Activated CD4-positive, alpha-beta T cell treated with anti-CD3 and anti-CD28 coated beads, Interleukin-2, amount 10 ng/mL, durations not matched to agents 24 days and 14 days (primary cell): ENCODE measurements at regions not wholly inside any gene's neighbourhood (a gene's known extent, or its start where the extent isn't known, plus 50 kb on each side); places are given as distances from the start of the nearest gene placed in this dataset.

Experiments
- DNase-seq: peaks from one replicate; pipeline ENCODE4 v3.0.0; 2022
- H3K27ac Mint-ChIP-seq: one replicate; pipeline ENCODE4 v1.8.0; 2022; ENCODE audit warnings: mild to moderate bottlenecking, mixed read lengths
- H3K27me3 Mint-ChIP-seq: one replicate; pipeline ENCODE4 v1.8.0; 2022; ENCODE audit warnings: mixed read lengths
- H3K36me3 Mint-ChIP-seq: one replicate; pipeline ENCODE4 v1.8.0; 2022; ENCODE audit warnings: low read depth, mild to moderate bottlenecking, mixed read lengths
- H3K4me1 Mint-ChIP-seq: one replicate; pipeline ENCODE4 v1.8.0; 2021; ENCODE audit warnings: mixed read lengths
- H3K4me3 Mint-ChIP-seq: one replicate; pipeline ENCODE4 v1.8.0; 2022; ENCODE audit warnings: mild to moderate bottlenecking, moderate library complexity, mixed read lengths
- H3K9me3 Mint-ChIP-seq: one replicate; pipeline ENCODE4 v1.8.0; 2021; ENCODE audit warnings: mixed read lengths
- intact Hi-C: fragments of 100-400 bp; cut with micrococcal nuclease; formaldehyde crosslinking; loops from one replicate; pipeline ENCODE4 v1.15.1; 2023

DNA sequence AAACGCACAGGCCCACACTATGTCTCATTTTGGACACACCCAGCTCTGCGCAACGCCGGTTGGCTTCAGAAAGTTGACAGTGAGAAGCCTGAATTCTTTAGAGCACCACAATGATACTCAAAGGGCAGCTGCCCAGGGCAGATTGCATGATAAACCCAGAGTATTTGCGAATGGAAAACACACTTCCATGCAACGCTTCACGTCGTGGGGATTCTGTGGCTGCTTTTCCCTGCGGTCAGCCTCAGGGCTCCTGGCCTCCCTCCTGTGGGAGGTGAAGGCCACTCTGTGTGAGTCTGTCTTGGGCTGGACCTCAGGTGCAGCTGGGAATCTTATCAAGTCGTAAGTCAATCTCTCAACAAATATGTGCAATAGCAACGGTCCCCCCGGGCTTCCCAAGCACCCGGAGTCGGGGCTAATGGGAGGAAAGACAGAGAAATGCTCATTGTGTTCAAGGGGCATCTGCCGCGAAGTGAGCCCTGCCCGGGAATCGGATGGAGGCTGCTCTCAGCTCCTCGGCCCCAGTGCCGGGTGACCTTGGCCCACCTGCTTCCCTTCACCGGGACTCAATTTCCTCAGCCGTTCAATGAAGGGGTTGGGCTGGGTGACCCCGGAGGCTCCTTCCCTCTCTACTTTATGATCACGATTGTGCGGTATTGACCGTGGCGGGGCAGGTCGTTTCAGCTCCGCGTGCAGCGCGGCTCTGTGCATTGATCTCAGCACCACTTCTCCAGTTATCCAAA, 623.6 kb downstream of the BRD1 start:
- Mint-ChIP-seq H3K36me3 (no peaks in the 10 kb centered on the region), H3K4me3 (no peak overlapping the region), H3K9me3 (no peaks in the 10 kb centered on the region), H3K4me1 (no peaks in the 10 kb centered on the region), H3K27me3 (no peaks in the 10 kb centered on the region), H3K27ac (no peak overlapping the region)
- no peak for DNase-seq
- intact Hi-C loops = no loop called here

DNA sequence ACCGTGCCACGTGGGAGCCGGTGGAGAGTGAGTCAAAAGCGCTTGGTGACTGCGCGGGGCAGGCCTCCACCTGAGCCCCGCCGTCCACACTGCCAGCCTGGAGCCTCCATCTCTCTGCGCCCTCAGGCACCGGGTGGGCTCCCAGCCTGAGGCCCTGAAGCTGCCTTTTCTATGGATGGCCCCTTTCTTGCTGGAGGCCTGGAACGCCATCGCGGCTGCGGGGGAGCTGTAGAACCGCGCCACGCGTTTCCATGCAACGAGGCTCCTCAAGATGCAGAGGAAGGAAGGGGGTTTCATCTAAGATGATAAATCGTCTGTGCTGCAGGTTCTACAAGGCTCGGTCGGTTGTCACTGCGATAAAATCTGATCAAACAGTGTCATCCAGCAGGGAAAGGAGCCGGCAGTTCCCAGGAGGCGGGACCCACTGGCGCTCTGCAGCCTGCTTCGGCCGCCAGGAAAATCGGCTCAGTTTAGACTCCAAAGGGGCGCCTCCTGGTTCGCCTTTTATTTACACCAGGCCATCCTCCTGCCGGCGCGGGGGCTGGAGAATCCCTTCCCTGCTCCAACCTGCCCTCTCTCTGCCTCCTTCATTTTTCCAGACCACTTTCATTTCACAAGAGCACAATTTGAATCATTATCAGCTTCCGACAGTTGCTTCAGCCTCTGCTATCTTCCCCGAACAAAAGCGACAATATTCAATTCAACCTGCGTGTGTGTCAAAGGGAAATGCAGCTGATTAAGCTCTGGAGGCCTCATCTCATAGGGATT, 624.4 kb downstream of the BRD1 start:
- H3K27ac Mint-ChIP-seq = no peak overlapping the region
- no peaks in the 10 kb centered on the region for H3K9me3 Mint-ChIP-seq
- no peaks in the 10 kb centered on the region for H3K4me1 Mint-ChIP-seq
- H3K4me3 Mint-ChIP-seq = no peak overlapping the region
- H3K36me3 Mint-ChIP-seq = no peaks in the 10 kb centered on the region
- H3K27me3 Mint-ChIP-seq = no peaks in the 10 kb centered on the region
- intact Hi-C loops = no loop called here
- DNase-seq = no peak

DNA sequence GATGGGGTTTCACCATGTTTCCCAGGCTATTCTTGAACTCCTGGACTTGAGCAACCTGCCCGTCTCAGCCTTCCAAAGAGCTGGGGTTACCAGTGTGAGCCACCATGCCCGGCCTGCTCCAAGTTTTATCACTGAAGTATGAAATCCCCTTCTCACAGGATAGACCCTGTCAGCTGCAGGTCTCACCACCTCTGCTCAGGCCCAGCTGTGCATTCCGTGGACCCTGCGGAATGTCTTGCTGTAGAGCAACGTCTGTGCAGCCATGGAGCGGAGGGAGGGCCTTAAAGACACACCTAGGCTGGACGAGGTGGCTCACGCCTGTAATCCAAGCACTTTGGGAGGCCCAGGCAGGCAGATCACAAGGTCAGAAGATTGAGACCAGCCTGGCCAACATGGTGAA, 625.4 kb downstream of the BRD1 start:
- Mint-ChIP-seq H3K27ac (no peak overlapping the region), H3K27me3 (no peaks in the 10 kb centered on the region), H3K9me3 (no peaks in the 10 kb centered on the region), H3K4me1 (no peaks in the 10 kb centered on the region), H3K4me3 (no peak overlapping the region), H3K36me3 (no peaks in the 10 kb centered on the region)
- no peak for DNase-seq
- intact Hi-C loops = no loop called here

DNA sequence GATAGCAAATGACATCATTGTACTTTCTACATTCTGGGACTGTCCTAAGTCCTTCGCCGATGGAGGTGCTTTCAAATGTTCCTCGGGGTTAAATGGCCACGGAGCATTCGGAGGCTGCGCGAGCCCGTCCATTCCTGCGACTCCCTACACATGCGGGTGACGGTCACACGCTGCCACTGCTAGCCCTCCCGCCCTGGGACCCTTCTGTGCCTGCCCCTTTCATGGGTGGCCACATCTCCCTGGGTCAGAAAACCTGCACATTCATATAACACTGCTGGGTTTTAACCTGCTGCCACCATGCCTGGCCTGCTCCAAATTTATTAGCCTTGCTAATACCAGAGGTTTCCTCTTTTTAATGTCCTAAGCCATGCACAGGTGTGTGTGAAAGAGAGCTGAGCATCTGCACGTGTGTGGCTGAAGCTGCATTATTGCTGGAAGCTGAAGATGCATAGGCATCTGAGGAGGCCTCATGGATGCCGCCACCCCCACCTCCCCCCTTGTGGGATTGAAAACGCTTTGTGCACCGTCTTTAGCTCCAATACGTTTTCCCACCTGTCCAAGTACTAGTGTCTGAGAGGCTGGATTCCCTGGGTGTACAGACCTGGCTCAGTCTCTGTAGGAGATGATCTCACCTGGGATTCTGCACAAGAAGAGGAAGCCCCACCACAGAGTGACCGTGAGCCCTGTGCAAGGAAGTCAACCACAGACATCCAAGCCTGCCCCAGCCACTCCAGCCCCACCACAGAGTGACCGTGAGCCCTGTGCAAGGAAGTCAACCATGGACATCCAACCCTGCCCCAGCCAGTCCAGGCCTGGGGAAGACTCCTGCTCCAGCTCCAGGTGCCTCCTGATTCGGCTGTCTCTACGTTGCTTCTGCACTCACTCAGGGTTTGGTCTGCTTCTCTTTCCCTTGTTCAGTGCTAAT, 626.4 kb downstream of the BRD1 start:
- no peak for DNase-seq
- H3K27me3 Mint-ChIP-seq = no peaks in the 10 kb centered on the region
- H3K36me3 Mint-ChIP-seq = no peaks in the 10 kb centered on the region
- intact Hi-C loops = no loop called here
- no peak overlapping the region for H3K27ac Mint-ChIP-seq
- H3K9me3 Mint-ChIP-seq = no peaks in the 10 kb centered on the region
- no peaks in the 10 kb centered on the region for H3K4me1 Mint-ChIP-seq
- H3K4me3 Mint-ChIP-seq = no peak overlapping the region

DNA sequence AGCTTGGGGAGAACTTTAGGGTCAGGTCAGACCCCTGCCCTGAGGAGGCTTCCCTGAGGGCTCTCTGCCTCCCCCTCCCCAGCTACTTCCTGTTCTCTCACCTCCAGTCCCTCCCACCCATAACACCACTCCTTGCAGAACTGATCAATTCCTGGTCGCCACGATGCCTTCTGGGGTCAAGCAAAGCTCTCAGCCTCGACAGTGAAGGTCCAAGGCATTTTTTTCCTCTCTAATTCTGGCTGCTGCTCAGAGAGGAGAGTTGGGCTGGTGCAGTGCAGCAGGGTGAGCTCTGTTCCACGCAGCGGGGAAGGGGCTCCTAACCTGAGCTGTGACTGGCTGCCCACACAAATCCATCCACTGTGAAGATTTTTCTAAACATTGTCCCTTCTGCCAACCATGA, 628.4 kb downstream of the BRD1 start:
- H3K27ac Mint-ChIP-seq = no peak overlapping the region
- intact Hi-C loops = no loop called here

DNA sequence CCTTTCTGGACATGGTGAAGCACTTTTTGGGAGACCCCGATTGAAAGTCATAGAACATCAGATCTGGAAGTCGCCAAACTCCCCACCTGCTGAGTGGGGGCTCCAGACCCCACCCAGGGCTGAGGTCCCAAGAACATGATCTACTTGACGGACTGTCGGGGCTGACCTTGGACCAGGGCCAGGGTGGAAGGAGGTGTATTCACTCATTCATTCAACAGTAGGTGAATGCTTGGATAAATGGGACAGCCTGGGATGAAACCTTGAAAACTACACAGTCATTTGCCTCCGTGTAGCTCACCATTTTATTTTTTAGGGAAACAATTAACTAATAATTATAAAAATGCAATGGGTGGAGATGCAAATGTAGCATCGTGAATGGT, 629.0 kb downstream of the BRD1 start:
- no peaks in the 10 kb centered on the region for H3K4me1 Mint-ChIP-seq
- DNase-seq = no peak
- H3K27me3 Mint-ChIP-seq = no peaks in the 10 kb centered on the region
- H3K4me3 Mint-ChIP-seq = no peak overlapping the region
- H3K27ac Mint-ChIP-seq = no peak overlapping the region
- no peaks in the 10 kb centered on the region for H3K9me3 Mint-ChIP-seq
- H3K36me3 Mint-ChIP-seq = no peaks in the 10 kb centered on the region
- intact Hi-C loops = no loop called here

More for the DNA sequence above, 628.4 kb downstream of the BRD1 start:
- no peaks in the 10 kb centered on the region for H3K27me3 Mint-ChIP-seq
- no peak for DNase-seq
- no peaks in the 10 kb centered on the region for H3K9me3 Mint-ChIP-seq
- no peak overlapping the region for H3K4me3 Mint-ChIP-seq
- no peaks in the 10 kb centered on the region for H3K4me1 Mint-ChIP-seq
- no peaks in the 10 kb centered on the region for H3K36me3 Mint-ChIP-seq

DNA sequence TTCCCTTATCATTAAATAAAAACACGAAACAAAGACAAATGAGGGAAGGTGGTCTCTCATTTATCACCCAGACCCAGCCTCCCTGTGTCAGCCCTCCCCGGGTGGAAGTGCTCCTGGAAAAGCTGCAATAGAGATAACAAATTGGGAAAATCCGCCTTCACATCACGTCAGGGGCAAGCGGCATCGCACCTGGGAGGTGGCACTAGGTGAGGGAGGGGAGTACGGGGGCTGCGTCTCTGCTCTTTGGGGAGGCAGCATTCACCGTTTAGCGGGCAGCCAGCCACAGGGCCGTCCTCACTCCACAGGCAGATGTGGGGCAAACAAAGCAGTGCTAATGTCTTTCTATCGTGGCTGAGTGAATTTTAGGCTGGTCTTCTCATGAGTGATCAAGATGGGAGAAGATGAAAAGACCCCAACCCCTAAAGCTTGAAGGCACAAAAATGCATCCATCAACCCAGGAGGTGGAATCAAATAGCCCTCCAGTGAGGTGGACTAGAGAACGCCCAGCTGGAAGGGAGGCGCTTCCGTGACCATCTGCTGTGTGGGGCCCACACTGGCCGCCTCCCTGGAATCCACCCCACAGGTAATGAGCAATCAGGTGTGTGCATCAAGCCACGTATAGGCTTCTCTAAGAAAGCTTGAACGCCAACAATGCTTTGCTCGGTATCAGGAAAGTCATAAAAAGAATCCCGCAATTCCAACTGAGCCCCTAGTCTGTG, 629.5 kb downstream of the BRD1 start:
- Mint-ChIP-seq H3K36me3 (no peaks in the 10 kb centered on the region), H3K4me3 (no peak overlapping the region), H3K27me3 (no peaks in the 10 kb centered on the region), H3K9me3 (no peaks in the 10 kb centered on the region), H3K27ac (no peak overlapping the region), H3K4me1 (no peaks in the 10 kb centered on the region)
- no peak for DNase-seq
- intact Hi-C loops = no loop called here

DNA sequence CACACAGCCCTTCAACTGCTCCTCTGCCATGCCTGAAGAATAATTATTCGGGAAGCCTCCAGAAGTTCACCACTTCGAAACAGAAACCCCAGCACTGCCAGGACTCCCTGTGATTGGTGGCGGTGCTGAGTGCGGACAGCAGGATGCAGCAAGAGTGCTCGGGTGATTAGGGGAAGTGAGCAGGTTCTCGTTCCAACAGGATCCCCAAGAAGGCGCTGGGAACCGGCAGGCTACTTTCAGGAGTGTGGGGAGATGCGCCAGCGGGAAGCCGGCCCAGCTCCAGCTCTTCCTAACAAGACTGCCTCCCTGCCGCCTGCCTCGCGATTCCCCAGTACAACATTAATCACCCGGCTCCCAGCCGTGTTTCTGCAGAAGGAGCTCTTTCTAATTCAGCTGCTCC, 630.2 kb downstream of the BRD1 start:
- H3K4me1 Mint-ChIP-seq = no peaks in the 10 kb centered on the region
- intact Hi-C loops = no loop called here
- DNase-seq = no peak

DNA sequence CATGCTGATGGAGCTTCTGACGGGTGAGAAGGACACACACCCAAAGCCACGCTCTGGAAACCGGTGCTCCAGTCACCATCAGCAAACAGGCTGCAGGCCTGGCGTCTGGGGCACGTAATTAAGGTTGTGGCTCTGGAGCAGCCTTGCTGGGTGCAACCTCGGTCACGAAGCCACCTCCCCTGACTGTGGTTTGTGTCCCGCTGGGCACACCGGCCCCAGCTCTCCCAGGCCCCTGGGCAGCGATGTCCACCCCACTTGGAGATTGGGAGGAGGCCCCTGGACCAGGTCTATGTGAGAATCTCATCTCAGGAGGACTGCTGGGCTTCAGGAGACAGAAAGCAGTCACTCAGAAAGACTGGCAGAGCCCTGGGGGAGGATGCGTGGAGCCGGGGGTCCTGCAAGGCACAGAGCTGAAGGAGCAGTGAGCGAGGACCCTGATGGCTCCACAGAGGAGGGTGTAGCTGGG, 631.6 kb downstream of the BRD1 start:
- Mint-ChIP-seq H3K36me3 (no peaks in the 10 kb centered on the region), H3K27me3 (no peaks in the 10 kb centered on the region), H3K27ac (no peak overlapping the region)

More for the DNA sequence above, 630.2 kb downstream of the BRD1 start:
- H3K4me3 Mint-ChIP-seq = no peak overlapping the region
- no peaks in the 10 kb centered on the region for H3K9me3 Mint-ChIP-seq
- no peaks in the 10 kb centered on the region for H3K36me3 Mint-ChIP-seq
- H3K27me3 Mint-ChIP-seq = no peaks in the 10 kb centered on the region
- no peak overlapping the region for H3K27ac Mint-ChIP-seq

DNA sequence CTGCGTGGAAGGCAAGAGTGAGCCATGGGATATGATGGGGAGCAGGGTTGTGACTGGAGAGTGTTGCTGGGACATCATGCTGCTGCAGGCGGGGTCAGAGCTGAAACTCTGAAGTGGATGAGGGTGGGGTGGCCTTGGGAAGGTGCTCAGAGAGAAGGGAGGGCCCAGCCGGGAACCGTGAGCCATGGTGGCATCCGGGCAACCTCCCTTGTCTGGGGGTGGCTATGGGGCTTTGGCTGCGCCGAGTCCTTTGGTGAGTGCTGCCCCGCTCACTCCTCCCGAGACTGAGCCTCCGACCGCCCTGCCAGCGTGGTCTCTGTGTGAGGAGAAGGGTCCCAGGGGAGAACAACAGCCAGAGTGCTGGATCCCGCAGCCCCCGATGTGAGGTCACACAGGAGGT, 632.0 kb downstream of the BRD1 start:
- no peak for DNase-seq
- intact Hi-C loops = no loop called here
- Mint-ChIP-seq H3K4me3 (no peak overlapping the region), H3K27me3 (no peaks in the 10 kb centered on the region), H3K27ac (no peak overlapping the region), H3K9me3 (no peaks in the 10 kb centered on the region), H3K36me3 (no peaks in the 10 kb centered on the region), H3K4me1 (no peaks in the 10 kb centered on the region)

More for the DNA sequence above, 631.6 kb downstream of the BRD1 start:
- no peaks in the 10 kb centered on the region for H3K9me3 Mint-ChIP-seq
- H3K4me1 Mint-ChIP-seq = no peaks in the 10 kb centered on the region
- intact Hi-C loops = no loop called here
- no peak overlapping the region for H3K4me3 Mint-ChIP-seq
- DNase-seq = no peak

DNA sequence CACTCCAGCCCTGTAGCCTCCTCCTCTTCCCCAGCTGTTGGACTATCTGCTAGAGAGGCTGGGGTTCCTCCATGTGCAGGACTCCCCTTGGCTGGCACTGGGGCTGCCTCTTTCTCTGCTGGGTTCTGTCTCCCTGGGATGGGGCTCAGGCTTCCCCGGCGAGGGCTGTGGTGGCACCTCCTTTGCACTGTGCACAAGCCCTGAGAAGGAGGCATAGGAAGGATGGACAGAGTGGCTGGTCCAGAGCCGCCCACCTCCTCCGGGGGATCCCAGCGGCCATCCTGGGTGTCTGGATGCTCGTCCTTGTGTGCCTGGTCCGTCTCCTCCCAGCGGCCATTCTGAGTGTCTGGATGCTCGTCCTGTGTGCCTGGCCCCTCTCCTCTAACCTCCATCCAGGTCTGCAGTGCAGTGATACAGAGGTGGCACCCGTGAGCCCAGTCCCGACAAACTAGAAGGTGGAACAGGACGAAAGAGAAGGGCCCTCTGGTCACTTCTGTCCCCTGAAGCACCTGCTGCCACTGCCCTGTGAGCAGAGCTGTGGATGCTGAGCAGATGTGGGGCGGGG, 633.7 kb downstream of the BRD1 start:
- no peaks in the 10 kb centered on the region for H3K27me3 Mint-ChIP-seq
- H3K4me1 Mint-ChIP-seq = no peaks in the 10 kb centered on the region
- no peak for DNase-seq
- intact Hi-C loops = no loop called here
- no peaks in the 10 kb centered on the region for H3K36me3 Mint-ChIP-seq
- H3K9me3 Mint-ChIP-seq = no peaks in the 10 kb centered on the region
- no peak overlapping the region for H3K4me3 Mint-ChIP-seq
- H3K27ac Mint-ChIP-seq = no peak overlapping the region

DNA sequence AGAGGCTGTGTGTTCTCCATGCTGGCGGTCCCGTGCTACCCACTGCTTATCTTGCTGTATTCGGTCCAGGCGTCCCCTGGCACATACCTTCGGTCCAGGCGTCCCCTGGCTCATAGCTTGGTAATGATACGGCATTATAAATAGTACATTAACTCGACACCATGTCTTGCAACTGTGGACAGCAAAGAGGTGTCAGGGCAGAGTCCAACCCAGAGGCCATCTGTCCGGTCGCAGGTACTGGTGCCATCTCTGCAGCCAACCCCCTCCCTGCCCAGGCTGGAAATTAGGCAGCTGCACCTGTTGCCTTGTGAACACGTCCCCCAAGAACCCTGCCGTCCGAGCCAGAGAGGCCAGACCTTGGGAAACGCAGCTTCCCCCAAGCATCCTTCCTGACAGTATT, 634.3 kb downstream of the BRD1 start:
- Mint-ChIP-seq H3K4me3 (no peak overlapping the region), H3K9me3 (peaks cover 3% of the 10 kb centered on the region), H3K36me3 (no peaks in the 10 kb centered on the region), H3K4me1 (no peaks in the 10 kb centered on the region), H3K27me3 (no peaks in the 10 kb centered on the region), H3K27ac (no peak overlapping the region)
- DNase-seq = no peak
- intact Hi-C loops = no loop called here

DNA sequence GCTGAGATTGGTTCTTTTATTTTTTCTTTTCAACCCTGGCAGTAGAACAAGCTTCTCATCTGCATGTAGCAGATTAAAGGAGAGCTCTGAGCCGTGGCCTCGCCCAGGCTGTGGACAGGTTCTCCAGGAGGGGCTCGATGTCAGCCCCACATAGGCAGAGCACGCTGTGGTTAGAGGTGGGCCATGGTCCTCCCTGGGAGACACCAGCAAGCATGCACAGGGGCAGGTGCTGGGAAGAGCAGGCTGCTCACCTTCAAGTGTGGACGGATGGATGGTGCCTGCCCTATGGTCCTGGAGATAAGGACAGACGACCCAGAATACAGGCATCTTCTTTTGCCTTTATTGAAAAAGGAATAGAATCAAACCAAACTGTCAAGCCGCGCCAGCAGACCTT, 634.8 kb downstream of the BRD1 start:
- Mint-ChIP-seq H3K36me3 (no peaks in the 10 kb centered on the region), H3K9me3 (peaks cover 3% of the 10 kb centered on the region), H3K27me3 (no peaks in the 10 kb centered on the region), H3K4me3 (no peak overlapping the region), H3K27ac (no peak overlapping the region), H3K4me1 (no peaks in the 10 kb centered on the region)
- DNase-seq = no peak
- intact Hi-C loops = no loop called here
